Activated naive CD4-positive, alpha-beta T cell treated with anti-CD3 and anti-CD28 coated beads, Interleukin-2, amount 10 ng/mL, durations not matched to agents 7 days and 5 days (primary cell): ENCODE measurements at regions not wholly inside any gene's neighbourhood (a gene's known extent, or its start where the extent isn't known, plus 50 kb on each side); places are given as distances from the start of the nearest gene placed in this dataset.

ENCODE experiments used
- CTCF ChIA-PET: fragments of 350-600 bp; sonication (Branson Sonifier 250); formaldehyde crosslinking; loops from one replicate; lab custom pipeline; 2021; ENCODE audit warnings: antibody characterized with exemption; lab: Charles Lee
- DNase-seq: peaks from one replicate; pipeline ENCODE4 v3.0.0-alpha.2; 2020
- H3K27ac Mint-ChIP-seq: one replicate; pipeline ENCODE4 v1.8.0; 2021; ENCODE audit warnings: mild to moderate bottlenecking, moderate library complexity, mixed read lengths
- H3K27me3 Mint-ChIP-seq: one replicate; pipeline ENCODE4 v1.8.0; 2021; ENCODE audit warnings: mild to moderate bottlenecking, mixed read lengths
- H3K36me3 Mint-ChIP-seq: one replicate; pipeline ENCODE4 v1.8.0; 2021; ENCODE audit warnings: mixed read lengths
- H3K4me1 Mint-ChIP-seq: one replicate; pipeline ENCODE4 v1.8.0; 2021; ENCODE audit warnings: mixed read lengths
- H3K4me3 Mint-ChIP-seq: one replicate; pipeline ENCODE4 v1.8.0; 2021; ENCODE audit warnings: mild to moderate bottlenecking, moderate library complexity, mixed read lengths
- H3K9me3 Mint-ChIP-seq: one replicate; pipeline ENCODE4 v1.8.0; 2021; ENCODE audit warnings: mixed read lengths

DNA sequence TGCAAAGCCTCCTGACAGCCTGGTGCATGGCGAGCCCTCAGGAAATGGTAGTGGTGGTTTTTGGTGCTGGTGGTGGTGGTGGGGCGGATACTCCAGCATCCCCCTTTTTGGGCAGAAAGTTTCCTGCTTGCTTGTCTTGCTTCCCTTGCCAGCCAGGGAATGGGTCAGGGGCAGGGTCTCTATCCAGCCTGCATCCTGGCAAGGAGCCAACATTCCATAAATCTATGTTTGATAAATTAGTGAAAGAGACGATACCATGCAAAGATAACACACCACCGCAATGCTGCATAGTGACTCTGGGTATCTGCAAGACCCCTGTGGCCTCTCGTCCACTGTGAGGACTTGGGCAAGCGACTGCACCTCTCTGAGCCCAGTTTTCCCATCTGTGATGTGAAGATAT lies 246.2 kb downstream of the LRFN2 start:
- no peak overlapping the region for H3K27ac Mint-ChIP-seq
- H3K27me3 Mint-ChIP-seq, result peaks cover 60% of the 10 kb centered on the region
- CTCF ChIA-PET, result no interaction called here
- no peaks in the 10 kb centered on the region for H3K4me1 Mint-ChIP-seq
- no peak for DNase-seq
- H3K36me3 Mint-ChIP-seq, result no peaks in the 10 kb centered on the region
- H3K9me3 Mint-ChIP-seq, result no peaks in the 10 kb centered on the region
- no peak overlapping the region for H3K4me3 Mint-ChIP-seq

DNA sequence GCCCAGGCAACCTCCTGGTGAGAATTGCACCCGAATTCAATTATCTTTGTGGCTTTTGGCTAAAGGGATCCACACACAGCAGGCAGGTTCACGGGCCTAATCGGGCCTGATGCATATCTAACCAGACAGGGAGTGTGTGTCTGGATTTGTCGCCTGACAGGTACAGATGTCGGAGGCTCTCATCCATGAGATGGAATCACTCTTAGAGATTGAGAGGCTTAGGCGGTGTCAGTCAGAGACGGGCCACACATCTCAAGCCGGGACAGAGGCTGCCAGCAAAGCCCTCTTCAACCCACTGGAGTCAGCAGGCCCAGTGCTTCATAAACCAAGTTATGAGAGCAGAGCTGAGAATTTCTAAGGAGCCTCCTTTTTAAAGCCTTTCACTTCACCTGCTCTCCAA lies 247.0 kb downstream of the LRFN2 start:
- H3K27ac Mint-ChIP-seq, result no peak overlapping the region
- H3K27me3 Mint-ChIP-seq, result peaks cover 67% of the 10 kb centered on the region
- no peaks in the 10 kb centered on the region for H3K36me3 Mint-ChIP-seq
- no peak for DNase-seq
- no peaks in the 10 kb centered on the region for H3K4me1 Mint-ChIP-seq
- H3K4me3 Mint-ChIP-seq, result no peak overlapping the region
- H3K9me3 Mint-ChIP-seq, result no peaks in the 10 kb centered on the region
- CTCF ChIA-PET, result no interaction called here

DNA sequence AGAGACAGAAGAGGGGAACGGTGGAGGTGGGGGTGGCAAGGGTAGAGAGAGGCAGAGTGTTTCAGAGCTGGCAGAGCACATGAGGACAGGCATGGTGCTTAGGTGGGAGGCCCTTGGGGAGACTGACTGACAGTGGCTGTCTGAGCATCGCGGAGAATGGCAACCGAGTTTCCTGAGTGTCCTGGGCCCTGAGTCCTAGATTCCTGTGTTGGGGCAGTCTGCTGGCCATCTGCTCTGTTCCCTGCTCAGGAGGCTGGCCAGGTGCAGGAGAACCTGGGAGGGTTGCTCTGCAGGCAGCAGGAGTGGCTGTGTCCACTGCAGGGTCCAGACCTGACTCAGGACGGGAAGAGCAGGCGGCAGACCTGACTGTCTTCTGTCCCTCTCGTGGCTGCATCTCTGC lies 248.9 kb downstream of the LRFN2 start:
- H3K36me3 Mint-ChIP-seq, result no peaks in the 10 kb centered on the region
- no peaks in the 10 kb centered on the region for H3K4me1 Mint-ChIP-seq
- H3K27ac Mint-ChIP-seq, result no peak overlapping the region
- H3K9me3 Mint-ChIP-seq, result no peaks in the 10 kb centered on the region
- peaks cover 64% of the 10 kb centered on the region for H3K27me3 Mint-ChIP-seq
- no peak overlapping the region for H3K4me3 Mint-ChIP-seq
- DNase-seq, result no peak
- CTCF ChIA-PET, result interaction anchor here (0.9 kb wide), 1 partner anchor 10 kb away, joined by 4 read pairs; no protein-coding TSS in a partner anchor

DNA sequence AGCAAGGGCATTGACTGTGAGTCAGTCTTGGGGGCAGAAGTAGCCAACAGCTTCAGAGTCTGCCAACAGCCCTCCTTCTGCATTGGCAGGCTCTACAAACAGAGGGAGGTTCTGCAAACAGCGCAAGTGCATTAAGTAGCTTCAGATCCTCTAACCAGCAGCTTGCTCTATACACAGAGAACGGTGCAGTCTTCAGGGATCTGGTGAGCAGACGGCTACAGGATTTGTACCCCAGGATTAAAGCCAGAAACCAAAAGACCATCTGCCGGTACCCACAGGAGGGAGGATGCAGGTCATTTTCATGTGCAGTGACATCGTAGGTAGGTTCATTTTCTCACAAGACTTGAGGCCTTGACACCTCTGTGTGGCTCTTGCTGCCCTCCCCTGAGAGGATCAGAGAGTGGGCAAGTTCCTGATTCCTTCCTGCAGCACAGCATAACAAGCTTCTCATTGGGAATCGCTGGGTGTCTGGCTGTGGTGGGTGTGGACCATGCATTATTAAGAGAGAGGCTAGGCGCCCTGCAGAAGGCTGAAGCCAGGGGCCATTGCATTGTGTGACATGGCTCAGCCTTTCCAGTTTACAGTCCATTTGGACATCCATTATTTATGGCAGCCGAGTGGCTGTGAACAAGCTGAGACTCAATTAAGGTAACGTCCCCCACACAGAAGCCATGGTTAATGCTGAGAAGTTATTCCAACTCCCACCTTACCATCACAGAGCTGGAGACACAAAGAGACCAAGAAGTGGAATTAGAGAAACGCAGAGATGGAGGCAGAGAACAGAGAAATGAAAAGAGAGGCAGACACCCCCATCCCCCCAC lies 250.0 kb downstream of the LRFN2 start:
- no peak for DNase-seq
- no peaks in the 10 kb centered on the region for H3K4me1 Mint-ChIP-seq
- no peaks in the 10 kb centered on the region for H3K9me3 Mint-ChIP-seq
- peaks cover 60% of the 10 kb centered on the region for H3K27me3 Mint-ChIP-seq
- no peaks in the 10 kb centered on the region for H3K36me3 Mint-ChIP-seq
- H3K27ac Mint-ChIP-seq, result no peak overlapping the region
- CTCF ChIA-PET, result interaction anchor here (1.3 kb wide), 1 partner anchor 13 kb away, joined by 3 read pairs; no protein-coding TSS in a partner anchor
- no peak overlapping the region for H3K4me3 Mint-ChIP-seq

DNA sequence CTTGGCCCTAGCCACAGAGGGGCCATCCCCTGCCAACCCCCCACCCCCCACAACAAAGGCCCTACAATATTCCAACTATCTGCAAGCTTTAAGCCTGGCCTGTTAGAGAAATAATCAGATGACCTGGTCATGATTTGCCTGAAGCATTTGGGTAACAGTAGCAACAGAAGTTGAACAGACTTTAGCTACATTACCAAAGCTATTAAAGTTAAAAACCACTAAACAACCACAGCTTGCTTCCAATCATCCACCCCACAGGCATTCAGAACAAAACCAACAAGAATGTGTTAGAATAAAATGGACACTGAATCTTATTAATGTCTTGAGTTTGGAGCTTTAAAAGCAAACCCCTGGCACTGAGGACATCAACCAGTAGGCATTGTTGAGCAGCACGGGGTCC lies 250.9 kb downstream of the LRFN2 start:
- H3K36me3 Mint-ChIP-seq, result no peaks in the 10 kb centered on the region
- CTCF ChIA-PET, result no interaction called here
- H3K4me3 Mint-ChIP-seq, result no peak overlapping the region
- no peaks in the 10 kb centered on the region for H3K9me3 Mint-ChIP-seq
- H3K27me3 Mint-ChIP-seq, result peaks cover 64% of the 10 kb centered on the region
- no peak for DNase-seq
- H3K4me1 Mint-ChIP-seq, result no peaks in the 10 kb centered on the region
- H3K27ac Mint-ChIP-seq, result no peak overlapping the region

DNA sequence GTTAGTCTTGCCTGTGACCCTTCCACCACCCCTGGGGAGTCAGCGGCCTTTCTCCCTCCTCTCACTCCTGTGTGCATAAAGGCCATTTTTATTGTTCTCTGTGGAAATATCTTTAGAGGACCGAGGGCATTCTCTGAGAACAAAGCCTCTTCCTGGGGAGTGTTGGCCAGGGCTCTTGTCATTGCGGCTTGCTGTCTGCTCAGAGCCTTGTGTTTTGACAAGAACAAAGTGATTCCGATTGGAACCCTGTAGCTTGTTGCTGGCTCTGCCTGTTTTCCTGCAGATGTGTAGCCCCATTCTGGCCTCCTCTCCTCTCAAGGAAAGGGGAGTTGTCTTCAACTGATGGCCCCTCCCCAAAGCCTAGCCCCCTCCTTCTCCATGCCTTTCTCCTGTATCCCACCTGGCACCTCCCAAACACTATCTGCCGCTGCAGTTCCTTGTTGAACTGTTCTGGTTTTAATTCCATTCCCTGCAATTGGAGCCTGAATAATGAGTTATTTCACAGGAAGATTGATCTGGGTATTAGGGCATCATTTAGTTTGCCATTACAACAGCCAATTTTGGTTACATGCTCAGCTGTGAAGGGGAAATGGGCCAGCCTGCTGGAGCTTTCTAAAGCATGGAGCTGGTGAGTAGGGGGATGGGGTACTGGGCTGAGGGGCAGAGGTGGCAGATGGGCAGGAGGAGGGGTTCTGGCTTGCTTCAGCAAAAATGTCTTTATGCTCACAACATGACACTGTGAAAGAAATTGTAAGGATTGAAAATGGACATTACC lies 252.5 kb downstream of the LRFN2 start:
- no peaks in the 10 kb centered on the region for H3K9me3 Mint-ChIP-seq
- H3K4me3 Mint-ChIP-seq, result no peak overlapping the region
- no peaks in the 10 kb centered on the region for H3K4me1 Mint-ChIP-seq
- peaks cover 56% of the 10 kb centered on the region for H3K27me3 Mint-ChIP-seq
- H3K27ac Mint-ChIP-seq, result no peak overlapping the region
- CTCF ChIA-PET, result no interaction called here
- no peak for DNase-seq
- no peaks in the 10 kb centered on the region for H3K36me3 Mint-ChIP-seq

DNA sequence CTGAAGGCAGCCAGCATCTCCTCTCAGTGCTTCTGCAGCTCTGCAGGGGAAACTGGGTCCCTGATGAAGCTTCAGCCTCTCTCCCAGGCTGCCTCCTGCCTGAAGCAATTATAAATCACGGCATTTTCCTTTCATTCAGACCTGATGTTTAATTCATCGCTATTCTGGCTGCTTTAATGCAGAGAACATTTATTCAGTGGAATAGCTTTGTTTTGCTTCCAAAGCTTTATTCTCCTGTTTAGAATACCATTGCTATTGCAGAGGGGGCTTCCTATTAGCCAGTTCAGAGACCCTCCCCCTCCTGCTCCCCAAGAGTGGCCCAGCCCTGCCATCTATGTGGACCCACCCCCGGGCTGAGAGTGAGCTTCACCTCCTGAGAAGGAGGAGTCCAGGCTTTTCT lies 255.6 kb downstream of the LRFN2 start:
- no peaks in the 10 kb centered on the region for H3K9me3 Mint-ChIP-seq
- H3K4me1 Mint-ChIP-seq, result peaks cover 16% of the 10 kb centered on the region
- H3K4me3 Mint-ChIP-seq, result no peak overlapping the region
- CTCF ChIA-PET, result interaction anchor here (1.3 to 2.1 kb wide), 2 partner anchors 252 to 581 kb away, joined by 3 to 6 read pairs; no protein-coding TSS in a partner anchor
- peaks cover 61% of the 10 kb centered on the region for H3K27me3 Mint-ChIP-seq
- no peaks in the 10 kb centered on the region for H3K36me3 Mint-ChIP-seq
- no peak for DNase-seq
- no peak overlapping the region for H3K27ac Mint-ChIP-seq

DNA sequence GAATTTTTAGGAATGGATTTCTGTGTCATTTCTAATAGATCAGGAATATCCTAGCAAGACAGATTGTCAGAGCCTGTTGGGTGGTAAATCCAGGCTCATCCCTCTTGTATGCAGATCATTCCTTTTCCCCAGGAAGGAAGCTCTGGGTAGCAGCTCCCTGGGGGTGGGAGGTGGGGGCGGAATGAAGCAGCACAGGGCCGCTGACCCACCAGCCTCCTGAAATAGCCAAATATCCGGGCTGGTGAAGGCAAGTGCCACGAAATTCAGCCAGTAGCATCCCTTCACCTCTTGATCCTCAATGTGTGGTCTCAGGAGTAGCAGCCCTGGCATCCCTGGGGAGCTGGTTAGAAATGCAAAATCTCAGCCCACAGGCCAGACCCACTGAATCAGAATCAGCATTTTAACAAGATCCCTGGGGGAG lies 256.9 kb downstream of the LRFN2 start:
- no peak for DNase-seq
- no peak overlapping the region for H3K27ac Mint-ChIP-seq
- no peaks in the 10 kb centered on the region for H3K36me3 Mint-ChIP-seq
- peaks cover 26% of the 10 kb centered on the region for H3K4me1 Mint-ChIP-seq
- no peak overlapping the region for H3K4me3 Mint-ChIP-seq
- H3K27me3 Mint-ChIP-seq, result peaks cover 56% of the 10 kb centered on the region
- CTCF ChIA-PET, result interaction anchor here (0.8 to 2.1 kb wide), 3 partner anchors 15 to 415 kb away, joined by 3 to 6 read pairs (median 4); no protein-coding TSS in a partner anchor
- no peaks in the 10 kb centered on the region for H3K9me3 Mint-ChIP-seq

DNA sequence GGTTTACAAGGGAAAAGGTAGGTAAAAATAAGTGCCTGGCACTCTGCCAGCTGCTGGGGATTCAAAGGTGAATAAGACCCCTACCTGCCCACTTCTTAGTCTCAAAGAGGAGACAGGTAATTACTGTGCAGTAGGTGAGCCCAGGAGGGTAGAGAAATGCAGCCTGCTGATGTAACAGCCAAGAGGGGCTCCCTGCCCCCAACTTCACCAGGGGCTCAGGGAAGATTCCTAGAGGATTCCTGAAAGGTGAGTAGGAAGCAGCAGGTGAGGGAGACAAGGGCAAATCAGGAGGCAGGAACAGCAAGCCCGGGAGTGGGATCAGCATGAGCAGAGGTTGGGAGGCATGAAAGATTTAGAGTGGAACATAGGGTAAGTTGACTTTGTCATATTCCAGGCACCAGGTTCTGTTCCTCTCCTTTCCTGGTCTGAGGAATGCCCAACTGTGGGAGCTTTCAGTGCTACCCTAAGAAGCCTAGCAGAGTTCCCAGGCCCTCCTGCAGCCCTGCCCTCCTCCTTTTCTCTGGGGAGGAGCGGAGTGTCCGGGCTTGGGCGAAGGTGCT lies 258.1 kb downstream of the LRFN2 start:
- Mint-ChIP-seq H3K27me3 (peaks cover 57% of the 10 kb centered on the region), H3K4me3 (no peak overlapping the region), H3K4me1 (peaks cover 26% of the 10 kb centered on the region), H3K27ac (peak overlapping the region; percentile 67), H3K9me3 (no peaks in the 10 kb centered on the region), H3K36me3 (no peaks in the 10 kb centered on the region)
- CTCF ChIA-PET, result interaction anchor here (0.8 to 2.1 kb wide), 9 partner anchors 11 to 699 kb away, joined by 3 to 9 read pairs (median 3); no protein-coding TSS in a partner anchor
- no peak for DNase-seq

DNA sequence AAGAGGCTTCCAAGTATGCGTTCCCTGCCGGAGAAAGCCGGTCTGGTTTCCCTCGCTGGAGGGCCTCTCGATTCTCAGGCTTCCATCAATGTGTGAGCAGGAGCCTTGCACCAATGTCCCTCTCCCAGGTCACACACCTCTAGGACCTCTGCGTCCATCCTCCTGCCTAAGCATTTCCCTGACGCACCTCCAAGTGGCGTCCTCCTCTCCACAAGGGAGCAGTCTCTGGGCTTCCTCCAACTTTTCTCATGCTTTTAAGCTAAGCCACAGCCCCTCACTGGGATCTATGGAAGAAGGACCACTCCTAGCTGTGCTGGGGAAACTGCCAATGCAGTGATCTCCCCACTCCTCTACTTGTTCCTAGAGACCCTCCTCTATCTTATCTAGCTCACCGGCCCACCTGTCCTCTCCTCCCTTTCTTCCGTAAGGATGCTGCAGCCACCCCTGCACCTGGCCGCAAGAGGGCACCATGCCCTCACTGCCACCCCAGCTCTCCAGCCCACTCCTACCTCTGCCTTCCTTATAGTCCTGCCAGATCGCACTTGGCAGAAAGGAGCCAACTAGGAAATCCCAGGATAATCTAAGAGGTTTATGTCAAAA lies 258.7 kb downstream of the LRFN2 start:
- Mint-ChIP-seq H3K9me3 (no peaks in the 10 kb centered on the region), H3K36me3 (no peaks in the 10 kb centered on the region), H3K27me3 (peaks cover 57% of the 10 kb centered on the region), H3K27ac (no peak overlapping the region), H3K4me1 (peaks cover 26% of the 10 kb centered on the region), H3K4me3 (no peak overlapping the region)
- CTCF ChIA-PET, result interaction anchor here (0.8 to 2.1 kb wide), 10 partner anchors 10 to 699 kb away, joined by 3 to 9 read pairs (median 3); no protein-coding TSS in a partner anchor
- DNase-seq, result peak; percentile 67

DNA sequence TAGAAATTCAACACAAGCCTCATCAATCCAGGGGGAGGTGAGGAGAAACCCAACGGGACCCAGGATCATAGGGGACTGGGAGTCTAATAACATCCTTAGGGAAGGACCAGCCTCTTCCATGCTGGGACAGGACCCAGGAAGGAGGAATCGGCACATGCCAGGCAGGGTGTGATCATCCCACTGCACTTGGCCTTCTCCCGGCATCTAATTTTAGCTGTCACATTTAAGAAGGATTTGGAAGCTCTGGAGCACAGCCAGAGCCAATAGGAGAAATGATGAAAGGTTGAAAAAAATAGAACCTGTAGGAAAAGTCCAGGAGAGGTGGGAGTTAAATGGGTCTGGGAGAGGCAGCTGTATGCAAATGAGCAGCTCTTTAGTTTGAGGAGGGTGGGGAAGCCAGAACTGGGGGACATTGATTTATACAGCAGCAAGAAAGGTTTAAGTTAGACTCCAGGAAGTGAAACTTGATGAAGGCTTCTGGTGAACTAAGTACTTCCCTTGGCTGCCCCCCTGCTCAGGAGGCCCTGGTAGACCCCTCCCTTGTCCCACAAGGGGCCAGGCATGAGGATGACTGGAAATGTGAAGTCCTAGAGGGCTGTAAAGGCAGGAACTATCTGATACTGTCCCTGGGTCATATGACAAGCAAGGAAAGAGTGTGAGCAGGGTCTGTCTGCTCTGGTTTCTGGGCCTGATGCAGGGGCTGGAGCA lies 260.3 kb downstream of the LRFN2 start:
- no peaks in the 10 kb centered on the region for H3K9me3 Mint-ChIP-seq
- H3K27me3 Mint-ChIP-seq, result peaks cover 61% of the 10 kb centered on the region
- H3K36me3 Mint-ChIP-seq, result no peaks in the 10 kb centered on the region
- CTCF ChIA-PET, result interaction anchor here (1.4 to 2.1 kb wide), 3 partner anchors 11 to 585 kb away, joined by 5 to 9 read pairs (median 6); no protein-coding TSS in a partner anchor
- no peak for DNase-seq
- peaks cover 26% of the 10 kb centered on the region for H3K4me1 Mint-ChIP-seq
- H3K27ac Mint-ChIP-seq, result no peak overlapping the region
- H3K4me3 Mint-ChIP-seq, result no peak overlapping the region

DNA sequence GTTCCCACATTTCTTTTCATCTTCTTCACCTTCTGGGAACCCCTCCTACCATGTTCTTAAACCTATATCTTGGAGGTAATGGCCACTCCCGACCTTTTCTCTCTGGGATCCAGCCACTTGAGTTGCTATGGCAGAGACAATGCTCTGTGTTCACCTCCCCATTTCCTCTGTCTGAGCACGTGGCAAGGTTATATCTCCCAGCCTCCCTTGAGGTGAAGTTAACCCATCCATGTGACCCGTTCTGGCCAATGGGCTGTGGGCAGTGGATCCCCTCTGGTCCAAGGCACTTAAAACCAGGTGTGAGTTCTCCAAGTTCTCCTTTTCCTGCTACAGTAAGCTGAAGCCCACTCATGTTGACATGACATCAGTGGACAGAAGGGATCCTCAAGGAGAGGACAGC lies 261.4 kb downstream of the LRFN2 start:
- peaks cover 60% of the 10 kb centered on the region for H3K27me3 Mint-ChIP-seq
- H3K9me3 Mint-ChIP-seq, result no peaks in the 10 kb centered on the region
- H3K27ac Mint-ChIP-seq, result no peak overlapping the region
- DNase-seq, result no peak
- no peak overlapping the region for H3K4me3 Mint-ChIP-seq
- H3K4me1 Mint-ChIP-seq, result peaks cover 26% of the 10 kb centered on the region
- CTCF ChIA-PET, result no interaction called here
- no peaks in the 10 kb centered on the region for H3K36me3 Mint-ChIP-seq

DNA sequence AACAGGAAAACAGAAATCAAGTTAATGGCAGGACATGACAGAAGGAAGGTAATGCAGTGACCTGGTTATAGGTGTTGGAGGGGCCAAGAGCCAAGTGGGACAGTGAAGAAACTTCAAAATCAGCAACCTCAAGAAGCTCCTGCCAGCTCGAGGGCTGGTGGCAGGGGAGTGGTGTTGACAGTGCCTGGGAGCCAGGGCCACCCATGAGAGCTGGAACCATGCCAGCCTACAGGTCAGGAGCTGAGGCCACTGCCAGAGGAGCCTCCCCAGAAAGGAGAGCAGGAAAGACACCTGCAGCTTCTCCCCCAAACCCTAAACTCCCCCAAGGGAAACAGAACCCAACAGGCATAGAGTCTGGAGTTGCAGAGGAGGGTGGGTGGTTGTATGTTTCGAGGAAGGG lies 262.1 kb downstream of the LRFN2 start:
- CTCF ChIA-PET, result interaction anchor here (2.1 kb wide), 1 partner anchor 16 kb away, joined by 4 read pairs; no protein-coding TSS in a partner anchor
- Mint-ChIP-seq H3K4me3 (no peak overlapping the region), H3K27me3 (peaks cover 67% of the 10 kb centered on the region), H3K27ac (no peak overlapping the region), H3K9me3 (no peaks in the 10 kb centered on the region), H3K4me1 (peaks cover 26% of the 10 kb centered on the region), H3K36me3 (no peaks in the 10 kb centered on the region)
- DNase-seq, result no peak
